PFSK-1 (cell line): ENCODE measurements at regions not wholly inside any gene's neighbourhood (a gene's known extent, or its start where the extent isn't known, plus 50 kb on each side); places are given as distances from the start of the nearest gene placed in this dataset.

Source experiments
- POLR2AphosphoS5 ChIP-seq: IDR thresholded peaks from 2 replicates; pipeline ENCODE4 v1.6.1; 2012; ENCODE audit warnings: low read depth, mild to moderate bottlenecking, control low read depth, low read length, moderate library complexity
- REST ChIP-seq, 2 experiments: IDR thresholded peaks; 2 replicates each; pipeline versions ENCODE4 v1.6.1 to v1.8.0; 2011 to 2012; ENCODE audit warnings: low read depth in 2 of 2, low read length in 2 of 2, control low read depth in 1 of 2, inconsistent platforms in 1 of 2, mild to moderate bottlenecking in 1 of 2, moderate library complexity in 1 of 2; ENCODE audit not compliant: insufficient read depth in 1 of 2

GRCh38 chr3:13208706-13209633 lies 135.7 kb upstream of the IQSEC1 start:
- TF ChIP-seq POLR2AphosphoS5 (no peak), REST (IDR thresholded peaks at IDR 0.05; ENCODE audit: insufficient read depth in 1 of 2, low read depth in 2 of 2, low read length in 2 of 2) (no peak)
